Activated CD8-positive, alpha-beta T cell treated with anti-CD3 and anti-CD28 coated beads for 36 hours (primary cell): ENCODE measurements at regions not wholly inside any gene's neighbourhood (a gene's known extent, or its start where the extent isn't known, plus 50 kb on each side); places are given as distances from the start of the nearest gene placed in this dataset.
"Not testable (repeated sequence)": the region's sequence is repeated elsewhere in the genome, so short reads cannot be mapped to it uniquely, and the experiment has no call there.

ENCODE experiments used
- ATAC-seq: fragments of 200-7000 bp; cut with Tn5 transposase; one replicate; pipeline ENCODE4 v1.10.0; 2021; ENCODE audit warnings: mild to moderate bottlenecking, moderate library complexity
- CTCF ChIA-PET: fragments of 350-600 bp; sonication (Branson Sonifier 250); formaldehyde crosslinking; loops from one replicate; lab custom pipeline; 2021; ENCODE audit warnings: antibody characterized with exemption; lab: Charles Lee
- POLR2A ChIA-PET: fragments of 350-600 bp; sonication (Branson Sonifier 250); formaldehyde crosslinking; loops from one replicate; lab custom pipeline; 2021; ENCODE audit warnings: antibody characterized with exemption; lab: Charles Lee
- DNase-seq: peaks from one replicate; pipeline ENCODE4 v3.0.0-alpha.2; 2020
- H3K27ac Mint-ChIP-seq: one replicate; pipeline ENCODE4 v1.8.0; 2021; ENCODE audit warnings: mild to moderate bottlenecking, mixed read lengths
- H3K27me3 Mint-ChIP-seq: one replicate; pipeline ENCODE4 v1.8.0; 2021; ENCODE audit warnings: mixed read lengths
- H3K36me3 Mint-ChIP-seq: one replicate; pipeline ENCODE4 v1.8.0; 2021; ENCODE audit warnings: low read depth, mixed read lengths
- H3K4me1 Mint-ChIP-seq: one replicate; pipeline ENCODE4 v1.8.0; 2021; ENCODE audit warnings: low read depth, mixed read lengths
- H3K4me3 Mint-ChIP-seq: one replicate; pipeline ENCODE4 v1.8.0; 2021; ENCODE audit warnings: mild to moderate bottlenecking, moderate library complexity, mixed read lengths
- H3K9me3 Mint-ChIP-seq: one replicate; pipeline ENCODE4 v1.8.0; 2021; ENCODE audit warnings: mixed read lengths
- intact Hi-C: fragments of 100-400 bp; cut with micrococcal nuclease; formaldehyde crosslinking; loops from one replicate; pipeline ENCODE4 v1.10.0; 2022

- H3K27ac Mint-ChIP-seq, H3K36me3 Mint-ChIP-seq, intact Hi-C loops, CTCF ChIA-PET, H3K4me1 Mint-ChIP-seq, DNase-seq, H3K27me3 Mint-ChIP-seq, H3K9me3 Mint-ChIP-seq, POLR2A ChIA-PET, H3K4me3 Mint-ChIP-seq: not testable (repeated sequence)
- ATAC-seq = peak; percentile 76
Observed at GRCh38 chr1:145508053-145508452, 82.7 kb upstream of the NBPF20 start.

GRCh38 chr1:145505663-145506647 is 80.6 kb upstream of the NBPF20 start:
- DNase-seq, H3K27ac Mint-ChIP-seq, H3K36me3 Mint-ChIP-seq, CTCF ChIA-PET, H3K27me3 Mint-ChIP-seq, H3K9me3 Mint-ChIP-seq, H3K4me3 Mint-ChIP-seq, H3K4me1 Mint-ChIP-seq, intact Hi-C loops, POLR2A ChIA-PET: not testable (repeated sequence)
- ATAC-seq = peak; percentile 38

GRCh38 chr1:145504834-145505413 is 79.5 kb upstream of the NBPF20 start:
- intact Hi-C loops, H3K9me3 Mint-ChIP-seq, DNase-seq, H3K27ac Mint-ChIP-seq, POLR2A ChIA-PET, CTCF ChIA-PET, H3K27me3 Mint-ChIP-seq, H3K4me3 Mint-ChIP-seq, H3K4me1 Mint-ChIP-seq, H3K36me3 Mint-ChIP-seq: not testable (repeated sequence)
- ATAC-seq = peak; percentile 24

- H3K36me3 Mint-ChIP-seq, H3K4me1 Mint-ChIP-seq, CTCF ChIA-PET, POLR2A ChIA-PET, DNase-seq, H3K27me3 Mint-ChIP-seq, H3K27ac Mint-ChIP-seq, H3K4me3 Mint-ChIP-seq, intact Hi-C loops, H3K9me3 Mint-ChIP-seq: not testable (repeated sequence)
- ATAC-seq = peak; percentile 52
Observed at GRCh38 chr1:145504310-145504709, 78.9 kb upstream of the NBPF20 start.

GRCh38 chr1:145500251-145500650 is 74.8 kb upstream of the NBPF20 start:
- H3K27me3 Mint-ChIP-seq, intact Hi-C loops, POLR2A ChIA-PET, H3K4me3 Mint-ChIP-seq, H3K4me1 Mint-ChIP-seq, H3K36me3 Mint-ChIP-seq, CTCF ChIA-PET, H3K27ac Mint-ChIP-seq, H3K9me3 Mint-ChIP-seq, DNase-seq: not testable (repeated sequence)
- peak; percentile 64 for ATAC-seq

GRCh38 chr1:145495077-145495871 is 69.9 kb upstream of the NBPF20 start:
- H3K27me3 Mint-ChIP-seq, H3K27ac Mint-ChIP-seq, intact Hi-C loops, ATAC-seq, H3K9me3 Mint-ChIP-seq, POLR2A ChIA-PET, H3K36me3 Mint-ChIP-seq, CTCF ChIA-PET, H3K4me1 Mint-ChIP-seq, DNase-seq, H3K4me3 Mint-ChIP-seq: not testable (repeated sequence)

- CTCF ChIA-PET, DNase-seq, POLR2A ChIA-PET, H3K36me3 Mint-ChIP-seq, intact Hi-C loops, H3K27me3 Mint-ChIP-seq, H3K4me1 Mint-ChIP-seq, H3K27ac Mint-ChIP-seq, H3K9me3 Mint-ChIP-seq: not testable (repeated sequence)
- H3K4me3 Mint-ChIP-seq = peak overlapping the region; percentile 32
- peak; percentile 23 for ATAC-seq
Observed at GRCh38 chr1:145488193-145488933, 63.0 kb upstream of the NBPF20 start.

- H3K4me3 Mint-ChIP-seq = peak overlapping the region; percentile 43
Observed at GRCh38 chr1:145487156-145487555, 61.8 kb upstream of the NBPF20 start.

GRCh38 chr1:145484257-145484656 is 58.9 kb upstream of the NBPF20 start:
- CTCF ChIA-PET, DNase-seq, intact Hi-C loops, ATAC-seq, POLR2A ChIA-PET, H3K27me3 Mint-ChIP-seq, H3K9me3 Mint-ChIP-seq, H3K4me1 Mint-ChIP-seq, H3K4me3 Mint-ChIP-seq, H3K27ac Mint-ChIP-seq, H3K36me3 Mint-ChIP-seq: not testable (repeated sequence)

More at GRCh38 chr1:145487156-145487555, 61.8 kb upstream of the NBPF20 start:
- ATAC-seq = peak; percentile 29
- H3K27ac Mint-ChIP-seq, CTCF ChIA-PET, H3K9me3 Mint-ChIP-seq, H3K4me1 Mint-ChIP-seq, H3K36me3 Mint-ChIP-seq, H3K27me3 Mint-ChIP-seq, POLR2A ChIA-PET, intact Hi-C loops: not testable (repeated sequence)
- DNase-seq = peak; percentile 4

- H3K4me1 Mint-ChIP-seq, CTCF ChIA-PET, H3K27me3 Mint-ChIP-seq, intact Hi-C loops, H3K9me3 Mint-ChIP-seq, H3K4me3 Mint-ChIP-seq, ATAC-seq, H3K27ac Mint-ChIP-seq, POLR2A ChIA-PET, DNase-seq, H3K36me3 Mint-ChIP-seq: not testable (repeated sequence)
Observed at GRCh38 chr1:145482214-145482860, 56.9 kb upstream of the NBPF20 start.

- intact Hi-C loops, H3K4me1 Mint-ChIP-seq, H3K9me3 Mint-ChIP-seq, H3K27ac Mint-ChIP-seq, CTCF ChIA-PET, ATAC-seq, H3K36me3 Mint-ChIP-seq, POLR2A ChIA-PET: not testable (repeated sequence)
- peak overlapping the region; percentile 73 for H3K4me3 Mint-ChIP-seq
- peaks cover 12% of the 10 kb centered on the region for H3K27me3 Mint-ChIP-seq
- DNase-seq = peak; percentile 11
Observed at GRCh38 chr1:145475962-145476361, 50.6 kb upstream of the NBPF20 start.
